H1 (cell line): ENCODE measurements at regions not wholly inside any gene's neighbourhood (a gene's known extent, or its start where the extent isn't known, plus 50 kb on each side); places are given as distances from the start of the nearest gene placed in this dataset.

Source experiments
- CTCF ChIA-PET: fragments of 300-600 bp; sonication (Branson Sonifier 250); formaldehyde crosslinking; loops from one replicate; lab custom pipeline; 2021; ENCODE audit not compliant: partially characterized antibody; lab: Charles Lee
- POLR2A ChIA-PET: fragments of 300-600 bp; sonication (Branson Sonifier 250); formaldehyde crosslinking; loops from one replicate; lab custom pipeline; 2021; ENCODE audit warnings: inconsistent platforms; ENCODE audit not compliant: partially characterized antibody; lab: Charles Lee
- DNase-seq, 2 experiments: peaks; one replicate each; pipeline versions ENCODE4 v3.0.0 to v3.0.0-alpha.2; 2010 to 2022; ENCODE audit warnings: low spot score in 2 of 2, low read depth in 1 of 2, mixed read lengths in 1 of 2
- FAIRE-seq: peaks from 2 replicates; lab custom pipeline; 2011; peaks lifted over from hg19 to GRCh38; lab: Jason Lieb, UNC
- H2AFZ ChIP-seq: 2 replicates; pipeline ENCODE4 v1.8.1; 2012; ENCODE audit warnings: low read length, inconsistent platforms
- H2AK5ac ChIP-seq: 2 replicates; pipeline ENCODE4 v1.6.1; 2013; ENCODE audit warnings: low read depth, low read length
- H2BK120ac ChIP-seq: replicated peaks from 2 replicates; pipeline ENCODE3; 2013; ENCODE audit warnings: low read depth, low read length, inconsistent platforms
- H2BK12ac ChIP-seq: 2 replicates; pipeline ENCODE4 v1.6.1; 2013; ENCODE audit warnings: low read depth, low read length
- H2BK15ac ChIP-seq: 2 replicates; pipeline ENCODE4 v1.6.1; 2013; ENCODE audit warnings: low read length
- H2BK20ac ChIP-seq: 2 replicates; pipeline ENCODE4 v1.6.1; 2013; ENCODE audit warnings: low read length
- H2BK5ac ChIP-seq: 2 replicates; pipeline ENCODE4 v1.6.1; 2013; ENCODE audit warnings: low read depth, low read length
- H3K14ac ChIP-seq: 2 replicates; pipeline ENCODE4 v1.6.1; 2013; ENCODE audit warnings: inconsistent platforms; ENCODE audit not compliant: insufficient read length
- H3K18ac ChIP-seq: 2 replicates; pipeline ENCODE4 v1.6.1; 2013; ENCODE audit warnings: low read length; ENCODE audit errors: extremely low read depth
- H3K23ac ChIP-seq: 2 replicates; pipeline ENCODE4 v1.6.1; 2013; ENCODE audit warnings: inconsistent platforms; ENCODE audit not compliant: insufficient read length
- H3K23me2 ChIP-seq: 2 replicates; pipeline ENCODE4 v1.6.1; 2013; ENCODE audit warnings: low read depth, low read length
- H3K27ac ChIP-seq: 2 replicates; pipeline ENCODE4 v1.6.1; 2011; ENCODE audit warnings: low read depth, low read length, inconsistent platforms
- H3K27me3 ChIP-seq, 4 experiments: replicated peaks in 1 of 4; 1 replicate in 1 of 4; 2 replicates in 3 of 4; pipeline versions ENCODE4 v1.6.1 to v1.8.1; 2011 to 2013; ENCODE audit warnings: low read length in 3 of 4, mild to moderate bottlenecking in 3 of 4, inconsistent platforms in 2 of 4, mixed read lengths in 2 of 4, moderate library complexity in 1 of 4; ENCODE audit not compliant: control insufficient read depth in 3 of 4, insufficient read depth in 3 of 4; ENCODE audit errors: extremely low read depth in 1 of 4
- H3K36me3 ChIP-seq, 4 experiments: 2 replicates each; pipeline versions ENCODE4 v1.6.1 to v1.8.1; 2011 to 2013; ENCODE audit warnings: mild to moderate bottlenecking in 4 of 4, low read length in 3 of 4, moderate library complexity in 2 of 4, control low read depth in 1 of 4, inconsistent platforms in 1 of 4; ENCODE audit not compliant: insufficient read depth in 4 of 4, control insufficient read depth in 2 of 4
- H3K4ac ChIP-seq: replicated peaks from 2 replicates; pipeline ENCODE3; 2013; ENCODE audit warnings: low read length, low read depth, mixed read lengths, inconsistent platforms; ENCODE audit not compliant: insufficient read length
- H3K4me1 ChIP-seq, 4 experiments: replicated peaks in 1 of 4; 1 replicate in 1 of 4; 2 replicates in 3 of 4; pipeline versions ENCODE4 v1.6.1 to v1.8.1; 2011 to 2013; ENCODE audit warnings: low read length in 3 of 4, inconsistent platforms in 2 of 4, mixed read lengths in 1 of 4; ENCODE audit not compliant: insufficient read depth in 4 of 4, control insufficient read depth in 3 of 4
- H3K4me2 ChIP-seq, 2 experiments: 2 replicates each; pipeline versions ENCODE4 v1.6.1 to v1.8.1; 2011 to 2013; ENCODE audit warnings: low read depth in 2 of 2, low read length in 2 of 2, control low read depth in 1 of 2, inconsistent platforms in 1 of 2, mild to moderate bottlenecking in 1 of 2; ENCODE audit not compliant: insufficient read depth in 1 of 2
- H3K4me3 ChIP-seq, 4 experiments: fragments of 200-600, 300-600 bp in 1 of 4; sonication (generic), shearing (Covaris generic), sonication (Bioruptor Twin) in 1 of 4; 2 replicates each; pipeline versions ENCODE4 v1.5.1 to v1.8.1; 2011 to 2016; ENCODE audit warnings: low read length in 4 of 4, low read depth in 3 of 4, control low read depth in 2 of 4, inconsistent platforms in 2 of 4, mild to moderate bottlenecking in 2 of 4, mixed read lengths in 1 of 4, moderate library complexity in 1 of 4; ENCODE audit not compliant: insufficient read depth in 2 of 4; ENCODE audit errors: extremely low read depth in 1 of 4
- H3K56ac ChIP-seq: replicated peaks from 2 replicates; pipeline ENCODE3; 2013; ENCODE audit warnings: low read depth, mild to moderate bottlenecking, mixed read lengths, low read length, inconsistent platforms; ENCODE audit not compliant: insufficient read length
- H3K79me1 ChIP-seq: 2 replicates; pipeline ENCODE4 v1.6.1; 2013; ENCODE audit warnings: low read depth, low read length, control low read depth
- H3K79me2 ChIP-seq, 2 experiments: 2 replicates each; pipeline versions ENCODE4 v1.6.1 to v1.8.1; 2012 to 2013; ENCODE audit warnings: low read length in 2 of 2, mild to moderate bottlenecking in 2 of 2, inconsistent platforms in 1 of 2; ENCODE audit not compliant: insufficient read depth in 2 of 2, control insufficient read depth in 1 of 2
- H3K9ac ChIP-seq, 4 experiments: replicated peaks in 1 of 4; 1 replicate in 1 of 4; 2 replicates in 3 of 4; pipeline versions ENCODE4 v1.6.1 to v1.8.1; 2011 to 2013; ENCODE audit warnings: low read depth in 3 of 4, low read length in 3 of 4, control low read depth in 2 of 4, mild to moderate bottlenecking in 2 of 4, moderate library complexity in 2 of 4, inconsistent platforms in 1 of 4; ENCODE audit errors: extremely low read depth in 1 of 4
- H3K9me3 ChIP-seq, 2 experiments: 2 replicates each; pipeline versions ENCODE4 v1.6.1 to v1.8.1; 2012 to 2013; ENCODE audit warnings: mild to moderate bottlenecking in 2 of 2, moderate library complexity in 2 of 2, control low read depth in 1 of 2, inconsistent platforms in 1 of 2, low read depth in 1 of 2, low read length in 1 of 2, mixed read lengths in 1 of 2; ENCODE audit not compliant: insufficient read depth in 2 of 2
- H4K20me1 ChIP-seq, 2 experiments: replicated peaks in 1 of 2; 2 replicates each; pipeline versions ENCODE3 to v1.8.1; 2011 to 2013; ENCODE audit warnings: inconsistent platforms in 2 of 2, low read length in 2 of 2, mild to moderate bottlenecking in 1 of 2; ENCODE audit not compliant: insufficient read depth in 2 of 2, control insufficient read depth in 1 of 2
- H4K5ac ChIP-seq: 2 replicates; pipeline ENCODE4 v1.6.1; 2013; ENCODE audit warnings: low read length, low read depth, mixed read lengths, inconsistent platforms; ENCODE audit not compliant: insufficient read length
- H4K8ac ChIP-seq: 2 replicates; pipeline ENCODE4 v1.8.0; 2013; ENCODE audit warnings: mild to moderate bottlenecking, moderate library complexity, low read length, inconsistent platforms; ENCODE audit not compliant: insufficient read depth; ENCODE audit errors: extremely low read depth
- H4K91ac ChIP-seq: replicated peaks from 2 replicates; pipeline ENCODE3; 2013; ENCODE audit warnings: low read length, mixed read lengths, inconsistent platforms; ENCODE audit not compliant: insufficient read length
- BACH1 ChIP-seq: IDR thresholded peaks from 2 replicates; pipeline ENCODE4 v1.6.1; 2012; ENCODE audit warnings: low read length, improper control_type of control experiment
- CBX5 ChIP-seq: fragments of 300-800, 300-1000 bp; sonication (generic); IDR thresholded peaks from 2 replicates; pipeline ENCODE4 v1.7.1; 2016; ENCODE audit warnings: antibody characterized with exemption, low read length, low read depth
- EGR1 ChIP-seq: IDR thresholded peaks from 2 replicates; pipeline ENCODE4 v1.6.1; 2011; ENCODE audit warnings: low read depth, low read length, borderline replicate concordance
- EP300 ChIP-seq, 2 experiments: IDR thresholded peaks; 1 replicate in 1 of 2; 2 replicates in 1 of 2; pipeline ENCODE4 v1.6.1; 2011 to 2012; ENCODE audit warnings: low read depth in 2 of 2, low read length in 2 of 2, mild to moderate bottlenecking in 2 of 2, borderline replicate concordance in 1 of 2, inconsistent platforms in 1 of 2, moderate library complexity in 1 of 2
- KDM1A ChIP-seq: fragments of 200-600, 300-600 bp; sonication (generic); IDR thresholded peaks from 2 replicates; pipeline ENCODE4 v1.7.1; 2016; ENCODE audit warnings: mild to moderate bottlenecking, low read length, borderline replicate concordance
- NANOG ChIP-seq: IDR thresholded peaks from 2 replicates; pipeline ENCODE4 v1.6.1; 2011; ENCODE audit warnings: low read length, low read depth, mild to moderate bottlenecking, inconsistent platforms; ENCODE audit not compliant: insufficient read depth, poor library complexity, severe bottlenecking
- PHF8 ChIP-seq: fragments of 200-600 bp; sonication (generic); conservative IDR thresholded peaks from 2 replicates; pipeline ENCODE4 v1.7.1; 2012; ENCODE audit warnings: low read depth, mild to moderate bottlenecking, inconsistent platforms, low read length, moderate library complexity
- ZNF274 ChIP-seq: IDR thresholded peaks from 2 replicates; pipeline ENCODE4 v1.7.0; 2012; ENCODE audit warnings: low read length, borderline replicate concordance; ENCODE audit errors: extremely low read depth
- WGBS, 2 experiments: shearing (Covaris generic) in 1 of 2; methylation state at CpG; one replicate each; pipeline versions ENCODE4 v1.1.6 to v1.1.7; 2013 to 2015; ENCODE audit warnings: low lambda C conversion rate in 2 of 2, mixed read lengths in 2 of 2, inconsistent platforms in 1 of 2, low coverage in 1 of 2, missing lambda C conversion rate in 1 of 2; ENCODE audit not compliant: insufficient replicate concordance in 2 of 2, insufficient coverage in 1 of 2, insufficient read length in 1 of 2; ENCODE audit errors: extremely low coverage in 1 of 2, missing lambda C conversion rate in 1 of 2; 5-methylcytosine and 5-hydroxymethylcytosine counted together

- Histone ChIP-seq H3K4me2 (no peak overlapping the region), H3K36me3 (no peaks in the 10 kb centered on the region)
- WGBS, 2 experiments = 95% methylated on average over 1 of the region's 1 CpG; no CpG with 5 or more reads in 1 of the 2 experiments
Observed at GRCh38 chr3:35012214-35012613, 627.1 kb upstream of the ARPP21 start.

More at GRCh38 chr3:35012214-35012613, 627.1 kb upstream of the ARPP21 start:
- no peaks in the 10 kb centered on the region for H3K27me3 ChIP-seq
- no peaks in the 10 kb centered on the region for H3K4me1 ChIP-seq
- H2BK12ac ChIP-seq = no peak overlapping the region
- H2BK20ac ChIP-seq = no peak overlapping the region
- H3K79me1 ChIP-seq = no peaks in the 10 kb centered on the region
- no peak overlapping the region for H2BK5ac ChIP-seq
- FAIRE-seq = no peak
- H3K27ac ChIP-seq = no peak overlapping the region
- no peak overlapping the region for H2BK15ac ChIP-seq
- H3K9me3 ChIP-seq = no peaks in the 10 kb centered on the region
- H3K4me3 ChIP-seq = no peak overlapping the region
- no peaks in the 10 kb centered on the region for H4K20me1 ChIP-seq
- no peak overlapping the region for H4K5ac ChIP-seq
- no peaks in the 10 kb centered on the region for H3K79me2 ChIP-seq
- H2BK120ac ChIP-seq = no peak overlapping the region
- TF ChIP-seq KDM1A (no peak), ZNF274 (no peak), NANOG (no peak), PHF8 (no peak), EP300 (IDR thresholded peaks at IDR 0.05; ENCODE audit: borderline replicate concordance in 1 of 2, low read depth in 2 of 2, low read length in 2 of 2) (no peak), BACH1 (no peak), EGR1 (no peak), CBX5 (no peak)
- no peak for DNase-seq
- no peak overlapping the region for H3K23ac ChIP-seq
- H4K91ac ChIP-seq = no peak overlapping the region
- no peak overlapping the region for H3K56ac ChIP-seq
- no peak overlapping the region for H2AFZ ChIP-seq
- H2AK5ac ChIP-seq = no peak overlapping the region
- no peak overlapping the region for H3K9ac ChIP-seq
- H4K8ac ChIP-seq = no peak overlapping the region
- H3K23me2 ChIP-seq = no peaks in the 10 kb centered on the region
- H3K4ac ChIP-seq = no peak overlapping the region
- ChIA-PET CTCF (interaction anchor here (0.6 kb wide), 1 partner anchor 129 kb away, joined by 3 read pairs; no protein-coding TSS in a partner anchor), POLR2A (no interaction called here)
- H3K18ac ChIP-seq = no peak overlapping the region
- H3K14ac ChIP-seq = no peak overlapping the region
